ENCODE measurements at regions not wholly inside any gene's neighbourhood (a gene's known extent, or its start where the extent isn't known, plus 50 kb on each side); places are given as distances from the start of the nearest gene placed in this dataset.

DNA sequence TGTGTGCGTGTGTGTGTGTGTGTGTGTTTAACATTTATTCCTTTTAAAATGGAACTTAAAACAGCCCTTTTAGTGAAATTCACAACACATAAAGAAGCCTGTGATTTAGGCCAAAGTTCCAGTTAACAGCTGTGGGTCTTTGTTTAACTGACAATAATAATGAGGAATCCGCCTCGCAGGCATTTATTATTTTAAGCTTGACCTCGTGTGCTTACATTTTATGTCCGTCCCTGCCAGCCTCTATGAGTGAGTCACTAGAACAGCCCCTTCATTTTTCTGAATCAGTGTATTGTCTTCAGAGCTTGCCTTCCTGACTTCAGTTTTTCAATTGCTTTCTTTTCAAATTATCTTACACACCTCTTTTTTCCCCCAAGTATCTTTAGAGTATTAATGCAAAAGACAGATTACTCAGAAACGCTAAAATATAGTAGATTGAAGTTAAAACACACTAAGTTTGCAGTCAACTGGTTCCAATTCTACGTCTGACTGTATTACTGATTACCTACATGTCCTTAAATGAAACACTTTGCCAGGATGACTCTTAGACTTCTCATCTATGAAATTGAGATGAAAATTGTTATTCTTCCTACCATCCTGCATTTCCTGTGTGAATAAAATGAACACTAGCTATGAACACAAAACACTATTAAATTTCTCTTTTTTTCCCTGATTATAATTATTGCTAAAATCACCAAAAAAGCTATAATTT is 319.6 kb upstream of the HS3ST1 start:
- peak; percentile 46 for DNase-seq (ENCODE audit: low spot score)

DNA sequence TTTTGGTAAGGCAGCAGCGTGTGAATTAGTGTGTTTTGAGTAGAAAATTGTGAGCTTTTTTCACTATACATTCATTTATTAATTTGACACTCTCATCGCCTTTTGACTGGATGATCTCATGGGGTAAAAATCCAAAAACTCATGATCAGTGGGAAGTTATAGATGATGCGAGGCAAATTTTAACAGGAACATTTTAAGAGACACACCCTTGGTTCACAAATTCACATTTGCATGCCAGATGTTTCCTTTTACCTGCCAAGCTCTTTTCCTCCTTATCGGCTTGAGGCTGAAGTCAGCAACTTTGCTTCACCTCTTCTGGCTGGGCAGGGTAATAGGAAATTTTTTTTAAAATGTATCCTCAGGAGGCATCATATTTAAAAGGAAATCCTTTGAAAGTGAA is 318.0 kb upstream of the HS3ST1 start:
- DNase-seq (ENCODE audit: low spot score), result no peak

DNA sequence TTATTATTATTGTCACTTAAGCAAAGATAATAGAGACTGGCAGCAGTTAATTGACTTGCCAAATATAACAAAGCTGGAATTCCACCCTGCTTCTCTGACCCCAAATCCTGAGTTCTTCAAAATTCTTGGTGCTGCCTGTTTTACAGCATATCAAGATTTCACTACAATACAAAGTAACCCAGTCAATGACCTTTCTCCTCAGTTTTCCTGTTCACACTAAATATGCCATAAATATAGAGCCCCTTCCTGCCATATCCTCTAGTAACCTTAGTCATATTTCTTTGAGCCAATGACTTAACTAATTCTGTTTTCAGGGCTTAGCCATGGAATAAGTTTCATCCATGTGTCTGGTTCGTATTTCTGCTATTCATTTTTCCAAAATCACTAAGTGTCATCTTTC is 315.3 kb upstream of the HS3ST1 start:
- DNase-seq (ENCODE audit: low spot score), result no peak

DNA sequence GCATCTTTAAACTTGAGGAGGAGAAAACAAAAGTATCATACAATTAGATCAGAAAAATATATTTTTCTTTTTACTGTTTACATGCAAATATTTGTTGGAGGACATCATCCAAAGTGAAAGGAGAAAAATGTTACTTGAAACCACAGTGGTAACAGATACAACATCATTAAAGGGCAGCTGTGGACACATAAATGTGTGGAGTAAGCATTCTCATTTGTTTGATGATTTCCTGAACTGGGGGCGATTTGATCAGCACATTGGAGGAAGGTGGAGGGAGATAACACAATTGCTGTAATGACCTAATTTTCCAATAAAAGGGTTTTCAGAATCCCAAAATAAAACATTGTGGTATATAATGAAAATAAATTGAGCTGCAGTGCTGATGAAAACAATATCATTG is 314.5 kb upstream of the HS3ST1 start:
- no peak for DNase-seq (ENCODE audit: low spot score)

DNA sequence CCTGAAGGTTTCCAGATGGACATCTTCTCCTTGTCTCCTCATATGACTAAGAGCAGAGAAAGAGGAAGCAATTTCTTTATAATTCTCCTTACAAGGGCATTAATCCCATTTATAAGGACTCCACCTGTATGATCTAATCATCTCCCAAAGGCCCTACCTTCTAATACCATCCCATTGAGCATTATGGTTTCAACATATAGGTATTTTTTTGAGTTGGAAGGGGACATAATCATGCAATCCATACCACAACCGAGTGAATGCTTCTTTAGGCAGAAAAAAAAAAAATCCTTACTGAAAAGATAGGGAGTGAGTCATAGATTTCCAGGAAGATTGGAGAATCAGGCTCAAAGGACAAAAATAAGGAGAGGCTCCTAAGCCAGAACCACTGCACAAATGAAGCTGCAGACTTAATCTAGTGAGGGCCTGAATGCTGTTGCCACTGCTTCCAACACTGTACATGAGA is 312.5 kb upstream of the HS3ST1 start:
- DNase-seq (ENCODE audit: low spot score), result no peak

DNA sequence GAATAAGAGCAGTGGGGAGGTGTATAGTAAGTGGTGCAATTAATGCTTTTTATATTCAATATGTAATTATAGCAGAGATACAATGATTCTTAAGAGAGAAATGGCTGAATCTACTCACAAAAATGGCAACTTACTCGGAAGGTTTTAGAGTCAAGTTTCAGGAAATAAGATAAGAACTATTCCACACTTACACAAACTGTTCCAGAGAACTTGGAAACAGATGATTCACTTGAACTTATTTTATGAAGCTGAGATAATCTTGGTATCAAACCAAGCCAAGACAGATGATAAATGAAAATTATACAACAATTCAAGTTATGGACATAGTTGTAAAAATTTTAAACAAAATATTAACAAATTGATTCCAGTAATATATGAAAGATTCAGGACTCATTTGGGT is 311.3 kb upstream of the HS3ST1 start:
- no peak for DNase-seq (ENCODE audit: low spot score)

DNA sequence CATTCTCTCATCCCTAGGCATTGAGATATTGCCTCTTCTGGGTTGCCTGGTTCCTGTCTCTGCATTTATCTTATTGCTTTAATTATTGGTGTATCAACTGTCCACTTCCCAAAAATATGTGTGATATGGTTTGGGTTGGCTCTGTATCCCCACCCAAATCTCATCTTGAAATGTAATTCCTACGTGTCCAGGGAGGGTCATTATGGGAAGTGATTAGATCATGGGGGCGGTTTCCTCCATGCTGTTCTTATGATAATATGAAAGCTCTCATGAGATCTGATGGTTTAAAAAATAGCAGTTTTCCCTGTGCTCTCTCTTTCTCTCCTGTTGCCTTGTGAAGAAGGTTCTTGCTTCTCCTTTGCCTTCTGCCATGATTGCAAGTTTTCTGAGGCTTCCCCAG is 308.3 kb upstream of the HS3ST1 start:
- DNase-seq (ENCODE audit: low spot score), result no peak

DNA sequence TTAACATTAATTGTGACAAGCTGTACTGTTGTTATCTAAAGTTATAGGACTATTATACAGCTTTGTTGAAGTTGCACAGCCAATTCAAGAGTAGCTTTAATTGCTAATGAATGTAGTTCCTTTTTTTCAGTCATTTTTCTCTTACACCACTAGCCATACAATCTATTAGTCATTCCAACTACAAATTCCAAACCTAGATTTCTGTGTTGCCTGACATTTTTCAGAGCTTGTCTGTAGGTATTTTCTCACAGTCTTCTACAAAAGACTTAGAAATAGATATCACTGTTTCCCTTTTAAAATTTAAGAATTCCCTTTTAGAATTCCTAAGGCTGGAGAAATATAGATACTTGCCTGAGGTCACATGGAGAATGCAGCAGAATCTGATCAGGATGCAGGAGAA is 307.0 kb upstream of the HS3ST1 start:
- DNase-seq (ENCODE audit: low spot score), result no peak

DNA sequence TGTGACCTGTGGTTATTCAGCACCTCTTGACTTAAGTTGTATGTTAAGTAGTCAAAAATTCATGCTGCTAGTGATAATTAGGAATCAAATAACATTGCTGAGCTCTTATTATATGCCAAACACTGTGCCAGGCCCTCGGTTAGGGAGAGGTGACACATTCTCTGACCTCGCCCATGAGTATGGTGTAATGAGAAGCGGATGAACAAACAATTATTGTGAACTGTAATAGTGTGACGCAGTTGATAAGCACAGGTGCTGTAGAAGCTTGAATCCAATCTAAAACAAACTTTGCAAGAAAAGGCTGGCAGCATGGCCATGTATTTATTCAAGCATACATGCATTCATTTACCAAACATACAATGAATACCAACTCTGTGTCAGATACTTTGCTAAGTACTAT is 303.5 kb upstream of the HS3ST1 start:
- DNase-seq (ENCODE audit: low spot score), result no peak

DNA sequence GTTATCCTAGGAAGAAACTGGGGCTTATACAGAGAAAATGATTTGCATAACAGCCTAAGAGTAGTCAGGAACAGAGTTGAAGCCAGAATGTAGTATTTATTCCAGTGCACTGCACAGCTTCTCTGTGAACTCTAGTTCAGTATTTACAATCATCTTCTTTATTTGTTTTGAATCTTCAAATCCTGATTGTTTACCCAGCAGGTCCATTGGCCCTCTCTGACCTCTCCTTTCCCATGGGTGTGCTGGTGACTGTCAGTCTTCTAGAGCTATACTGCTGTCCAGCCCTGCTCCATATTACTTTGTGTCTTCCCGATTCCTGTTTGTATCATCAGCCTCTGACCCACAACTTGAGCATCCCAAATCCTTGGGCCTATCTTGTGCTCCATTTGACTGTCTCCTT is 301.9 kb upstream of the HS3ST1 start:
- no peak for DNase-seq (ENCODE audit: low spot score)

DNA sequence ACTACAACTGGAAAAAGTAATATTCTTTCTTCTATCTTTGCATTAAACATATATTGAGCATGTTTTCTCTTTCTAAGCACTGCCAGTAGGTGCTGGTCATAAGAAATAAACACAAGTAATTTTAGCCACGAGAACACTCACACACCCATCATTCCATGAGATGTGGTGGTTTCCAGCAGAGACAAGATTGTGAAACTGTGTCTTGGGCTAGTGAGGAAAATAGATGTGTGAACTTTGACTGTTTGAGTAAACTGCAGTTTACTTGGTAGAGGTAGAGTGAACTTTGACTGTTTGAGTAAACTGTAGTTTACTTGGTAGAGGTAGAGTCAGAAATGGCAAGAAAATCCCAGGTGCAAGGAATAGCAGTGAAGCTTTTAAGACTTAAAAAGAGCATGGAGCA is 300.9 kb upstream of the HS3ST1 start:
- no peak for DNase-seq (ENCODE audit: low spot score)

DNA sequence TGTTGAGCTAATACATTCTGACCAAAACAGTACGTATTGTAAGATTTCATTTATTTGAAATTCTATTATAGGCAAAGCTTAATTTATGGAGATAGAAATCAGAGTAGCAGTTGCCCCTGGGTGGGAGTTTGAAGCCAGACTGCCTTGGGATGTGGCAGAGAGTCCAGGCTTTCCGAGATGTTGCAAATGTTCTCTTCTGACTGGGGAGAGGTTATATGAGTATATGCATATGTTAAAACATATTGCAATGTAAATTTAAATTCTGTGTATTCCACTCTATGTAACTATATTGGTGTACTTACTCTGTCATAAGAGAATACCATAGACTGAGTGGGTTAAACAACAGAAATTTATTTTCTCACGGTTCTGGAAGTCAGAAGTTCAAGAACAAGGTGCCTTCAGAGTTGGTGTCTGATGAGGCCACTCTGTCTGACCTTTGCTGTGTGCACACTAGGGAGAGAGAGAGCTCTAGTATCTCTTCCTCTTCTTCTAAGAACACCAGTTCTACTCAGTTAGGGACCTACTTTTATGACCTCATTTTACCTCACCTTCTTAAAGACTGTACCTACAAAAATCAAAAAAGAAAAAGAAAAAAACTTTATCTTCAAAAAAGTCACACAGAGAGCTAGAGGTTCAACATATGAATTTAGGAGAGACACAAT is 299.3 kb upstream of the HS3ST1 start:
- DNase-seq (ENCODE audit: low spot score), result no peak

DNA sequence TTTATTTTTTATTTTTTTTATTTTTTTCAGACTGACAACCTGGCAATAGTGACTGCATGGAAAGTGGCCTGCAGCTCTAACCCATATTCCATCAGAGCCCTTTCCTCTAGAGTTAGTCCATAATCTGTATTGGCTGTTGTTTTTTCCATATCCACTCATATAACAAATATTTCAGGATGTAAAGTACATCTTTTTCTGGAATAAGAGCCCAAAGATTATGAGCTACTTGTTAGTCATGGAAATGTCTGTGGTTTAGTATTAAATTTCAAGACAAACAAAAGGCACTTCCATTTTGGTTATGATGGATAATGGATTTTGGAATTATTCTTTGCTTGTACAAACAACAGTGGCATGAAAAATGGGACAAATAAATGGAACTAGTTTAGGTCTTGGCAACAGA is 296.0 kb upstream of the HS3ST1 start:
- no peak for DNase-seq (ENCODE audit: low spot score)

DNA sequence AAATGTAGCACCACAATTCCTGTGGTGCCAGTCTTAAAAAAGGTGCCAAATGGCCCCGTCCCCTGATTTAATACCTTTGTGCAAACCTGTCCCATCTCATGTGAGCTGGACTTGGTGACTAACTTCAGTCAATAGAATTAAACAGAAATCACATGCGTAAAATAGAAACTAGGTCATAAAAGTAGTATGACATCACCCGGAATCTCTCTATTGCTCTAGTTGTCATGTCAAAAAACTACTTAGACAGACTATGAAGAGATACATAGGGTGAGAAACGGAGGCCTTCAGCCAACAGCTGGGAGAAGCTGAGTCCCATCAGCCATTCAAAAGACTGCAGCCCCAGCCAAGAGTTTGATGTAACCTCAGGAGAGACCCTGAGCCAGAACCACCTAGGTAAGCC is 293.5 kb upstream of the HS3ST1 start:
- DNase-seq (ENCODE audit: low spot score), result no peak

DNA sequence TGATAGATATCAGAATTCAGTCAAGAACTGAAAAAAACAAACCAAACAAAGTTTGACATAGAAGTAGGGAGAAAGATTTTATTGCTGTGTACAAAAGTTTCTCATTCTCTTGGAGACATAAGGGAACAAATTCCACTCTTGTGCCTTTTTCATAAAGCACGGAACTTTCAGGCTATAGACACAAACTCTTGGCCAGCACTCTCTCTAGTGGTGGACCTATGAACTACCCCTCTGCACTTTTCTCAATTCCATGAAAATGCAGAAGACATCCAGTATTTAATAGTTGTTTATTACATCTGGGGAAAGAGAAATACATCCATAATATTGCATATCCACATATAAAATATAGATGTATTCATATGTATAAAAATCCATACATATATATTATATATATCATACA is 291.6 kb upstream of the HS3ST1 start:
- peak; percentile 39 for DNase-seq (ENCODE audit: low spot score)

DNA sequence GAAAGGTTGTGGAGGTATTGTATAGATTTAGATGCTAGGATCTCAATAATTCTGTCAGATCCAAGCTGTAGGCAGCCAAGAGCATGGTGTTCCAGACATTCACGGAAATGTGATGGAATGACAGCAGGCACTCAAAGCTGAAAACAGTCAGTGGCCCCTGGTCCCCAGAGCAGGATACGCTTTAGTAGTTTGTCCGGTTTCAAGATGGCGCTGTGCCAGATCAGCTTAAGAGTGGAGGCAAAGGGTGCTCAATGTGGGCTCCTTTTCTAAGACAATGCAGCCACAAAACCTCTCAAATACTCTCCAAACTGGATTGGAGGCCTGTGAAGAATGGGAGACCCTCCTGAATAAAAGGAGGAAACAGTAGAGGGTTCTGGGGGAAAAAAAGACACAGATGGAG is 291.2 kb upstream of the HS3ST1 start:
- DNase-seq (ENCODE audit: low spot score), result no peak

DNA sequence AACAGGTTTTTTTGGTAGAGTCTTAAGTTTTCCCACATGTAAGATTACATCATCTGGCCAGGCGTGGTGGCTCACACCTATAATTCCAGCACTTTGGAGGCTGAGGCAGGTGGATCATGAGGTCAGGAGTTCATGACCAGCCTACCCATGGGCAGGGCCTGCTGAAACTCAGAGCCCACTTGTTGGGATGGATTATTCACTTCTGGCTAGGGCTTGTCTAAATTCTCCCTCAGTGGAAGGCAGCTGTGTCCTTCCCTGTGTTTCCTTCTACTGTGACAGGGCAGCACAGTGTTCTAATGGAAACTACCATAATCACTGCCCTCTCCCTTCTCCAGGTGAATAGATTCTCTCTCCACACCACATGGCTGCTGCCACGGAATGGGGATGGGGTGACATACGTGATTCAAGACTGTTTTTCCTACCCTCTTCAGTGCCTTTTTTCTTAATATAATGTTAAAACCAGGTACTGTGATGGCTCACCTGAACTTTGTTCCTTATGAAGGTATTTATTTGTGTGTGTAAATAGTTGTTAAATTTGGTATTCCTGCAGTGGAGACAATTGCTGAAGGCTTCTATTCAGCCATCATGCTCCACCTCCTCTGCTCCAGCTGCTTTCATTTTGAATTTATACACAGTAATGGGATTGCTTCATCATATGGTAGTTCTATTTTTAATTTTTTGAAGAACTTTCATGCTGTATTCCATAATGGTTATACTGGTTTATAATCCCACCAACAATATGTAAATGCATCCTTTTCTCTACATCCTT is 287.2 kb upstream of the HS3ST1 start:
- no peak for DNase-seq (ENCODE audit: low spot score)

DNA sequence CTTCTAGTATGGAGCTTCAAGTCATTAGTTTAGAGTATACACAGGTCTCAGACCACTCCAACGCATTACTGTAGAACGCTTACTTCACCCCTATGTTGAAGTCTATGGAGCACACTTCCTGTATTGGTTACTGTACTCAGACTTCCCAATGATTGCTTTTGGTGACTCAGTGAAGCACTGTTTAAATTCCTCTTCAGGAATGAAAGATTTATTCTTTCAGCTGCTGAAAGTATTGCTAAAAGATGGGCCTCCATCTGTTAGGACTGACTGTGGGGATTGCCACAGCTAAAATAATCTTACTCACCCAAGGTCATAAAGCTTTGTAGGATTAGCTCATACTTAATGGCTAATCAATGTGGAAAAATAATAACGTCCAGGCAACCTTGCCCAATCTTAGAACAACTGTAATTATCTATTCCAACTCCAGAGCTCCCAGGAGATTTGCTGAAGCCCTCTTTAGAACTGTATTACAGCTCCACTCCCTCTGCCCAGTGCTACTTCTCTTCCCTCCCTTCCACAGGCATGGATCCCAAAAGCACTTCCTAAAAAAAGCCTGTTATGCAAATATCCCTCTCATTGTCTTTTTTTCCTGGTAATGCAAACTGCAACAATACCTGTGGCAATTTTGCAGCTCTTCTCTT is 281.9 kb upstream of the HS3ST1 start:
- DNase-seq (ENCODE audit: low spot score), result no peak

DNA sequence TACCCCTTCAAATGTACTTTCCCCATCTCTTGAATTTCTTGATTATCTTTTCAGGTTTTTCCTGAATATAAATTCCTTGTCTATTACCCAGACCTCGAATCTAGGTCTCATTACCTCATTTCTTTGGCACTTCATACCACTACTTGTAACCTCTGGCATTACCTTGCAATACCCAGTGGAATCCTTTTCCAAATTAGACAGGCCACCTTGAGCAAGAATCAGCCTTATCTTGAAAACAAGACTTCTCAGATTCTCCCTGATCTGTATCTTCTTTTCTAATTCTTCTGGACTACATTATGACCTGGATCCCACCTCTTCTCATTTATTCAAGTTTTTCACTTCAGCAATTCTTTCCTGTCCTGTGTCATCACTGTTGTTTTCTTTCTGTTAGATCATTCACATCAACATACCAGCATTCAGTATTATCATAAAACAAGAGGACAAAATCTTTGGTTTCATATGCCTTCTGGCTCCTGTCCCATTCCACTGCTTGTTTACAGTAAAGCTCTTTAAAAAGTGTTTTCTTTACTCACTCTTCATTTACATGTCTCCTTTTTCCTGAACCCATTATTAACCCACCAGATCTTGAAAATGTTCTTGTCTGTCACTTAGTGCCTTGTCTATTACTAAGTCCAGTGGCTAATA is 275.6 kb upstream of the HS3ST1 start:
- DNase-seq (ENCODE audit: low spot score), result no peak

DNA sequence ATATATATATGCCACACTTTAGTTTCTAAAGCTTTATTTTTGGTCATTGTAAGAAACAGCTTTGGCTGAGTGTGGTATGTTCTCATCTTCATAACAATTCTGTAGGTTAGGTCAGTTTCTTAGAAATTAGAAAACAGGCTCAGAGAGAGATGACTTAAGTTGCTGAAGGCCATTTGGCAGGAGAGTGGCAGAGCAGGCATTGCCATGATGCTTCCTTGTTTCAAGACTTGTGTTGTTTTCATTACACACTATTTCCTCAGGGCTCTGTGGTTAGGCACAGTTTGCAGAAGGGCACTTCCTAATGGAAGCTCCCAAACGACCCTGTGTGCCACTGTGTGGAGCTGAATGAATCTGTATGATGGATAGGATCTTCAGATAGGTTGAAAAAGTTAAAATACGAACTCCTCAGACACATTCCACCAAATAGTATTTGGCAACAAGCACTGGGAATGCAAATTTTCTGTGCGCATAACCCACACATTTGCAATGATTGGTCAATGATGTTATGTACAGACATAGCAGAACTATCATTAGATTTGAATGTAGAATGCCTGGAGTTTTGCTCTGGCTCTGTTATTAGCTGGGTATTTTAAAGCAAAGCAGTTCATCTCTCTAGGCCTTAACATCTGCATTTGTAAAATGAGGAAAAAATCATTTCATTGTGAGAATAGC is 274.3 kb upstream of the HS3ST1 start:
- DNase-seq (ENCODE audit: low spot score), result no peak

DNA sequence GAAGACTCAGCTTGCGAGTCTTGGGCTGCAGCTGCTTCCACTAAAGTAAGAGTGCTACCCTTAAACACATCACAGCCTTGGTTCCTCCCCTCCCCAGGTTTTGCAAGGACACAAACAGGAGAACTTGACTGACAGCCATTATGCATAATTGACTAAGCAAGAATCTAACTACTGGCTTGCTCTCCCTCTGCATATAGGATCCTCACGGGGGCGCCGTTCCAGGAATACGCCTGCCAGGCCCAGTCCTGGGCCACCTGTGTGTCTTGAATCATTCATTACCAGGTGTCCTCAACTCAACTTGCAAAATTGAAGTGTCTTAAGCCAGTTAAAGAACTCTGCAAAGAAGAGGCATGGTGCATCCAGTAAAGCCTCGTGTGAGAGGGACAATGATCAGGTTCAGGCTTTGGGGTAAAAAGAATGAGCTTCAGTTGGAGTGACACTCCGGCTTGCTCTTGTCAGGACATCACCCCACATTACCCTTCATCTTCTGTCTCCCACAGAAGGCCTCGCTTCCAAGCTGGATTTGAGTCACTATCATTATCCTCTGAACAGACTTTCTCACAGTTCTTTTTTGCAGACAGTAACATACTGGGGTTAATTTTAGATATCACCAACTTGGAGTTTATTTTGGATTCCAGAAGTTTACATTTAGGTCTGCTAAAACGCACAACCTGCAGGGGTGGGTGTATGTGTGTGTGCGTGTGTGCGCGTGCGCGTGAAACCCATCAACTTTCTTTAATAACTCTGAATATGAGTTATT is 273.5 kb upstream of the HS3ST1 start:
- DNase-seq (ENCODE audit: low spot score), result no peak

All from pons (tissue), 1 donor.